GM12864 (cell line): ENCODE measurements at regions not wholly inside any gene's neighbourhood (a gene's known extent, or its start where the extent isn't known, plus 50 kb on each side); places are given as distances from the start of the nearest gene placed in this dataset.

Experiments used
- DNase-seq: peaks from one replicate; pipeline ENCODE4 v3.0.0-alpha.2; 2011; ENCODE audit warnings: low read depth
- H3K4me3 ChIP-seq: 2 replicates; pipeline ENCODE4 v1.5.1; 2011; ENCODE audit warnings: mild to moderate bottlenecking, low read depth, low read length, control low read depth
- TF ChIP-seq, protein P1 (sequence below): IDR thresholded peaks from 2 replicates; pipeline ENCODE4 v1.5.1; 2011; ENCODE audit warnings: low read depth, mild to moderate bottlenecking, moderate library complexity, low read length, control low read depth, inconsistent platforms; ENCODE audit errors: missing control alignments

DNA sequence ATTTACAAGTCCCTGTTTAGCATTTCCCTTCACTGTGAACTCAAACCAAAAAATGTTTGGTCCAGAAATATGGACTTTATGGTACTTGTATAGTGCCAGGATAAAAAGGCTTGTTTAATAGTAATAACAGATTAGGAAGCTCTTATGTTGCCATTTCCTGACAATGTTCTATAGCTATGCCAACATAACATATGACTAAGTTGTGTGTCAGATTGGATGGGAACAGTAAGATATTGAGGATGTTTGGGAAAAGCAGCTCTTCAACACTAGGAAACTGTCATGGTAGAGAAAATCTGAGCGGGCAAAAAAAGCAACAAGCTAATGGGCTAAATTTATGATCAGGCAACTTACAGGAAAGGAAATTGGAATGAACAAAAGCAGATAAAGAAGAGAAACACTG, 287.1 kb upstream of the ADGRL4 start:
- H3K4me3 ChIP-seq = no peak overlapping the region

DNA sequence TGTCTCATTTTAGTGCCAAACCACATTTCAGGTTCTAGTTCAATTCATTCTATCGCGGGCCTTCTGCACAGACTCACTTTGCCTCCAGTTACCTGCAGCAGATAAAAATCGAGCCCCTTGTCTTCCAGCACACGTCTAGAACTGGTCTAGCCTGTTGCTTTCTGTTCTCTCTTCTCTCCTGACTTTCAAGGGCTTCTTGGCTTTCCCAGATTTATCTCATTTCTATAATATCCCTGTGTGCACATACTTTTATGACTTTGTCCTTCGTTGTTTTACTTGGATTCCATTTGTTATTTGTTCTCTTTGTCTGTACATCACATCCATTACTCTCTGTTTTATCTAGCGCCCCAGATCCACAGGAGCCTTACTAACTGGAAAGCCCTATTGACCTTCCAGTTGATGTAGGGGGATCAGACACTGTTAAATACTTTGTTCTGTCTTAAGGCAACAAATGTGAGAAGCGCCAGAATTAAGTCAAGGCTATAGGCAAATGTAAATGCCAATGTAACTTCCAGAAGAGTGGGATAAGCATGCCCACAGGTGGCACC, 284.5 kb upstream of the ADGRL4 start:
- DNase-seq = no peak
- no peak overlapping the region for H3K4me3 ChIP-seq
- TF ChIP-seq, protein P1, sequence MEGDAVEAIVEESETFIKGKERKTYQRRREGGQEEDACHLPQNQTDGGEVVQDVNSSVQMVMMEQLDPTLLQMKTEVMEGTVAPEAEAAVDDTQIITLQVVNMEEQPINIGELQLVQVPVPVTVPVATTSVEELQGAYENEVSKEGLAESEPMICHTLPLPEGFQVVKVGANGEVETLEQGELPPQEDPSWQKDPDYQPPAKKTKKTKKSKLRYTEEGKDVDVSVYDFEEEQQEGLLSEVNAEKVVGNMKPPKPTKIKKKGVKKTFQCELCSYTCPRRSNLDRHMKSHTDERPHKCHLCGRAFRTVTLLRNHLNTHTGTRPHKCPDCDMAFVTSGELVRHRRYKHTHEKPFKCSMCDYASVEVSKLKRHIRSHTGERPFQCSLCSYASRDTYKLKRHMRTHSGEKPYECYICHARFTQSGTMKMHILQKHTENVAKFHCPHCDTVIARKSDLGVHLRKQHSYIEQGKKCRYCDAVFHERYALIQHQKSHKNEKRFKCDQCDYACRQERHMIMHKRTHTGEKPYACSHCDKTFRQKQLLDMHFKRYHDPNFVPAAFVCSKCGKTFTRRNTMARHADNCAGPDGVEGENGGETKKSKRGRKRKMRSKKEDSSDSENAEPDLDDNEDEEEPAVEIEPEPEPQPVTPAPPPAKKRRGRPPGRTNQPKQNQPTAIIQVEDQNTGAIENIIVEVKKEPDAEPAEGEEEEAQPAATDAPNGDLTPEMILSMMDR = no peak

More for the DNA sequence above, 287.1 kb upstream of the ADGRL4 start:
- TF ChIP-seq, protein P1 = no peak
- DNase-seq = no peak

DNA sequence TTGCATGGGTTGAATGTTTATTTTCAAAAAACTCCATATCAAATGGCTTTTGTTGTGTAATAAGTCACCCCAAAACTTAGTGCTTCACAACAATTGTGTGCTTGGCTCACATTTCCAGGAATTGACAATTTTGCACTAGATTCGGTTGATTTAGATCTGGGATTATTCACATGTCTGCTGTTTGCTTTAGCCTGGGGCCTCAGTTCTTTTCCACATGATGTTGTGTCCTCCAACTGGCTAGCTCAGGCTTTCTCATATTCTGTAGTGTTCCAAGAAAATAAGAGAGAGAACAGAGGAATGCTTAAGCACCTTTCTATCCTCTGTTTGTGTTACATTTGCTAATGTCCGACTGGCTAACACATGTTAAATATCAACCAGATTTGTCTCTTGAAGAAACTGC, 281.5 kb upstream of the ADGRL4 start:
- no peak for DNase-seq
- H3K4me3 ChIP-seq = no peak overlapping the region
- TF ChIP-seq, protein P1 = no peak

DNA sequence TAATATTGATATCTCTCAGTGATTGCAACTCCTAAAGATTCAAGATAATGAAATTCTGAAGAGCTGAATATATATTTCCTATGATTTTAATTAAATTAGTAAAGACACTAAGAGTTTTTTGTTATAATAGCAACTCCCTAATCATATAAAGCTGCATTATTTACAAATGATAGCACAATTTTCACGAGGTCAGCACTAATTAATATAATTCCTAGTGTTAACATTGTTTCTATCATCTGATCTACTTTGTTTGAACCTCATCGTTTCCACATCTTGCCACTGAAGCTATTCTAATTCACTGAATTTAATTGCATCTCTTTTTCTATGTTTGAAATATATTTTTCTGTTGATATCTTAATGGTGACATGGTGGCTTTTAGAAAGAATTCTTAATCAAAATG, 279.1 kb upstream of the ADGRL4 start:
- no peak for DNase-seq
- H3K4me3 ChIP-seq = no peak overlapping the region
- TF ChIP-seq, protein P1 = no peak

DNA sequence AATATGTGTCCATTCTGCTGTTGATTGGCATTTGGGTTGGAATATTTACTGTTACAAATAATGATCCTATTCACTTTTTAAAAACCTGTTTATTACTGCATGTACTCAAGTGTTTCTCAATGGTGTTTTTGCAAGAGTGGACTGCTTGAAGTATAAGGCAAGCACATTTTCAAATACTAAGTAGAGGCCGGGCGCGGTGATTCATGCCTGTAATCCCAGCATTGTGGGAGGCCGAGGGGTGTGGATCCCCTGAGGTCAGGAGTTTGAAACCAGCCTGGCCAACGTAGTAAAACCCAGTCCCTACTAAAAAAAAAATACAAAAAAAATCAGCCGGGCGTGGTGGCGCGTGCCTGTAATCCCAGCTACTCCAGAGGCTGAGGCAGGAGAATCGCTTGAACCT, 276.9 kb upstream of the ADGRL4 start:
- H3K4me3 ChIP-seq = no peak overlapping the region
- TF ChIP-seq, protein P1 = no peak
- no peak for DNase-seq

DNA sequence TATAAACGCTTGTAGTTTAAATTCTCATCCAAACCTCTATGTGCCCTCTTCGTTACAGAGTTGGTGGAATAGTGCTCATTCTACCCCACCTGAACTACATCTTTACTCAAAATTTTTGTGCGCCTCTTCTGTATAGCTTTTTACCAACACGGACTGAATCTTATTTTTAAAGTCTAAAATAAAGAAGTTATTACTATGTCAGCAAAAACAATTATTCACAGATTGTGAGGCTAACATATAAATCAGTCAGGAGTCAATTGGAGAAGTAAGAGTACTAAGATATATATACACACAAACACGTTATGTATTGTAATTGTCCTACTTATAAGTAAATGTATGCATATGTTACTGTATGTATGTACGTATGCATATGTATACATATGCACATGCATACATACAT, 274.9 kb upstream of the ADGRL4 start:
- no peak for DNase-seq
- TF ChIP-seq, protein P1 = no peak
- H3K4me3 ChIP-seq = no peak overlapping the region

DNA sequence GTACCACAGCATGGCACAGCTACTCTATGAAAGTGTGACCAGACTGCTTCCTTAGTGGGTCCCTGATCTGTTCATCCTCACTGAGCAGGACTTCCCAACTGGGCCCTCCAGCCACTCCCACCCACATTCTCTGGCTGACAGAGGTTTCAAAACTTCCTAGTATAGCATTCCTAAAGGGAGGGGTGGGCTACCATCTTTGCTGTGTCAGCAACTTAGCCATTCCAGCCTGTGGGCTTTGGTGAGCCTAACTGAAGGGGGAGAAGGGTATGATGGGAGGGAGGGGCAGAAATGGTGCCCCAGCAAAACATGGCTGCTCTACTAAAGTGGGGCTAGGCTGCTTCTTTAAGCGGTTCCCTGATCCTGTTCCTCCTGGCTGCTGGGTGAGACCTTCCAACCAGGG, 265.2 kb upstream of the ADGRL4 start:
- H3K4me3 ChIP-seq = no peak overlapping the region
- no peak for DNase-seq
- TF ChIP-seq, protein P1 = no peak
